H1 (cell line): ENCODE measurements at regions not wholly inside any gene's neighbourhood (a gene's known extent, or its start where the extent isn't known, plus 50 kb on each side); places are given as distances from the start of the nearest gene placed in this dataset.

ENCODE experiments used
- CTCF ChIA-PET: fragments of 300-600 bp; sonication (Branson Sonifier 250); formaldehyde crosslinking; loops from one replicate; lab custom pipeline; 2021; ENCODE audit not compliant: partially characterized antibody; lab: Charles Lee
- POLR2A ChIA-PET: fragments of 300-600 bp; sonication (Branson Sonifier 250); formaldehyde crosslinking; loops from one replicate; lab custom pipeline; 2021; ENCODE audit warnings: inconsistent platforms; ENCODE audit not compliant: partially characterized antibody; lab: Charles Lee
- DNase-seq, 2 experiments: peaks; one replicate each; pipeline versions ENCODE4 v3.0.0 to v3.0.0-alpha.2; 2010 to 2022; ENCODE audit warnings: low spot score in 2 of 2, low read depth in 1 of 2, mixed read lengths in 1 of 2
- FAIRE-seq: peaks from 2 replicates; lab custom pipeline; 2011; peaks lifted over from hg19 to GRCh38; lab: Jason Lieb, UNC
- H2AFZ ChIP-seq: 2 replicates; pipeline ENCODE4 v1.8.1; 2012; ENCODE audit warnings: low read length, inconsistent platforms
- H2AK5ac ChIP-seq: 2 replicates; pipeline ENCODE4 v1.6.1; 2013; ENCODE audit warnings: low read depth, low read length
- H2BK120ac ChIP-seq: replicated peaks from 2 replicates; pipeline ENCODE3; 2013; ENCODE audit warnings: low read depth, low read length, inconsistent platforms
- H2BK12ac ChIP-seq: 2 replicates; pipeline ENCODE4 v1.6.1; 2013; ENCODE audit warnings: low read depth, low read length
- H2BK15ac ChIP-seq: 2 replicates; pipeline ENCODE4 v1.6.1; 2013; ENCODE audit warnings: low read length
- H2BK20ac ChIP-seq: 2 replicates; pipeline ENCODE4 v1.6.1; 2013; ENCODE audit warnings: low read length
- H2BK5ac ChIP-seq: 2 replicates; pipeline ENCODE4 v1.6.1; 2013; ENCODE audit warnings: low read depth, low read length
- H3K14ac ChIP-seq: 2 replicates; pipeline ENCODE4 v1.6.1; 2013; ENCODE audit warnings: inconsistent platforms; ENCODE audit not compliant: insufficient read length
- H3K18ac ChIP-seq: 2 replicates; pipeline ENCODE4 v1.6.1; 2013; ENCODE audit warnings: low read length; ENCODE audit errors: extremely low read depth
- H3K23ac ChIP-seq: 2 replicates; pipeline ENCODE4 v1.6.1; 2013; ENCODE audit warnings: inconsistent platforms; ENCODE audit not compliant: insufficient read length
- H3K23me2 ChIP-seq: 2 replicates; pipeline ENCODE4 v1.6.1; 2013; ENCODE audit warnings: low read depth, low read length
- H3K27ac ChIP-seq: 2 replicates; pipeline ENCODE4 v1.6.1; 2011; ENCODE audit warnings: low read depth, low read length, inconsistent platforms
- H3K27me3 ChIP-seq, 4 experiments: replicated peaks in 1 of 4; 1 replicate in 1 of 4; 2 replicates in 3 of 4; pipeline versions ENCODE4 v1.6.1 to v1.8.1; 2011 to 2013; ENCODE audit warnings: low read length in 3 of 4, mild to moderate bottlenecking in 3 of 4, inconsistent platforms in 2 of 4, mixed read lengths in 2 of 4, moderate library complexity in 1 of 4; ENCODE audit not compliant: control insufficient read depth in 3 of 4, insufficient read depth in 3 of 4; ENCODE audit errors: extremely low read depth in 1 of 4
- H3K36me3 ChIP-seq, 4 experiments: 2 replicates each; pipeline versions ENCODE4 v1.6.1 to v1.8.1; 2011 to 2013; ENCODE audit warnings: mild to moderate bottlenecking in 4 of 4, low read length in 3 of 4, moderate library complexity in 2 of 4, control low read depth in 1 of 4, inconsistent platforms in 1 of 4; ENCODE audit not compliant: insufficient read depth in 4 of 4, control insufficient read depth in 2 of 4
- H3K4ac ChIP-seq: replicated peaks from 2 replicates; pipeline ENCODE3; 2013; ENCODE audit warnings: low read length, low read depth, mixed read lengths, inconsistent platforms; ENCODE audit not compliant: insufficient read length
- H3K4me1 ChIP-seq, 4 experiments: replicated peaks in 1 of 4; 1 replicate in 1 of 4; 2 replicates in 3 of 4; pipeline versions ENCODE4 v1.6.1 to v1.8.1; 2011 to 2013; ENCODE audit warnings: low read length in 3 of 4, inconsistent platforms in 2 of 4, mixed read lengths in 1 of 4; ENCODE audit not compliant: insufficient read depth in 4 of 4, control insufficient read depth in 3 of 4
- H3K4me2 ChIP-seq, 2 experiments: 2 replicates each; pipeline versions ENCODE4 v1.6.1 to v1.8.1; 2011 to 2013; ENCODE audit warnings: low read depth in 2 of 2, low read length in 2 of 2, control low read depth in 1 of 2, inconsistent platforms in 1 of 2, mild to moderate bottlenecking in 1 of 2; ENCODE audit not compliant: insufficient read depth in 1 of 2
- H3K4me3 ChIP-seq, 4 experiments: fragments of 200-600, 300-600 bp in 1 of 4; sonication (generic), shearing (Covaris generic), sonication (Bioruptor Twin) in 1 of 4; 2 replicates each; pipeline versions ENCODE4 v1.5.1 to v1.8.1; 2011 to 2016; ENCODE audit warnings: low read length in 4 of 4, low read depth in 3 of 4, control low read depth in 2 of 4, inconsistent platforms in 2 of 4, mild to moderate bottlenecking in 2 of 4, mixed read lengths in 1 of 4, moderate library complexity in 1 of 4; ENCODE audit not compliant: insufficient read depth in 2 of 4; ENCODE audit errors: extremely low read depth in 1 of 4
- H3K56ac ChIP-seq: replicated peaks from 2 replicates; pipeline ENCODE3; 2013; ENCODE audit warnings: low read depth, mild to moderate bottlenecking, mixed read lengths, low read length, inconsistent platforms; ENCODE audit not compliant: insufficient read length
- H3K79me1 ChIP-seq: 2 replicates; pipeline ENCODE4 v1.6.1; 2013; ENCODE audit warnings: low read depth, low read length, control low read depth
- H3K79me2 ChIP-seq, 2 experiments: 2 replicates each; pipeline versions ENCODE4 v1.6.1 to v1.8.1; 2012 to 2013; ENCODE audit warnings: low read length in 2 of 2, mild to moderate bottlenecking in 2 of 2, inconsistent platforms in 1 of 2; ENCODE audit not compliant: insufficient read depth in 2 of 2, control insufficient read depth in 1 of 2
- H3K9ac ChIP-seq, 4 experiments: replicated peaks in 1 of 4; 1 replicate in 1 of 4; 2 replicates in 3 of 4; pipeline versions ENCODE4 v1.6.1 to v1.8.1; 2011 to 2013; ENCODE audit warnings: low read depth in 3 of 4, low read length in 3 of 4, control low read depth in 2 of 4, mild to moderate bottlenecking in 2 of 4, moderate library complexity in 2 of 4, inconsistent platforms in 1 of 4; ENCODE audit errors: extremely low read depth in 1 of 4
- H3K9me3 ChIP-seq, 2 experiments: 2 replicates each; pipeline versions ENCODE4 v1.6.1 to v1.8.1; 2012 to 2013; ENCODE audit warnings: mild to moderate bottlenecking in 2 of 2, moderate library complexity in 2 of 2, control low read depth in 1 of 2, inconsistent platforms in 1 of 2, low read depth in 1 of 2, low read length in 1 of 2, mixed read lengths in 1 of 2; ENCODE audit not compliant: insufficient read depth in 2 of 2
- H4K20me1 ChIP-seq, 2 experiments: replicated peaks in 1 of 2; 2 replicates each; pipeline versions ENCODE3 to v1.8.1; 2011 to 2013; ENCODE audit warnings: inconsistent platforms in 2 of 2, low read length in 2 of 2, mild to moderate bottlenecking in 1 of 2; ENCODE audit not compliant: insufficient read depth in 2 of 2, control insufficient read depth in 1 of 2
- H4K5ac ChIP-seq: 2 replicates; pipeline ENCODE4 v1.6.1; 2013; ENCODE audit warnings: low read length, low read depth, mixed read lengths, inconsistent platforms; ENCODE audit not compliant: insufficient read length
- H4K8ac ChIP-seq: 2 replicates; pipeline ENCODE4 v1.8.0; 2013; ENCODE audit warnings: mild to moderate bottlenecking, moderate library complexity, low read length, inconsistent platforms; ENCODE audit not compliant: insufficient read depth; ENCODE audit errors: extremely low read depth
- H4K91ac ChIP-seq: replicated peaks from 2 replicates; pipeline ENCODE3; 2013; ENCODE audit warnings: low read length, mixed read lengths, inconsistent platforms; ENCODE audit not compliant: insufficient read length
- ASH2L ChIP-seq: fragments of 200-600, 300-600 bp; sonication (generic); IDR thresholded peaks from one replicate; pipeline ENCODE4 v1.7.1; 2017; ENCODE audit warnings: low read length
- CBX5 ChIP-seq: fragments of 300-800, 300-1000 bp; sonication (generic); IDR thresholded peaks from 2 replicates; pipeline ENCODE4 v1.7.1; 2016; ENCODE audit warnings: antibody characterized with exemption, low read length, low read depth
- CBX8 ChIP-seq: fragments of 300-800, 300-1000 bp; sonication (generic); IDR thresholded peaks from 2 replicates; pipeline ENCODE4 v1.7.1; 2016; ENCODE audit warnings: low read depth, low read length, borderline replicate concordance
- CREB1 ChIP-seq: IDR thresholded peaks from 2 replicates; pipeline ENCODE4 v1.6.1; 2012; ENCODE audit warnings: inconsistent platforms
- EZH2 ChIP-seq: fragments of 200-600 bp; sonication (generic); IDR thresholded peaks from 2 replicates; pipeline ENCODE4 v1.7.1; 2012; ENCODE audit warnings: low read depth, mild to moderate bottlenecking, moderate library complexity, low read length, inconsistent platforms; ENCODE audit not compliant: severe bottlenecking
- HDAC6 ChIP-seq: IDR thresholded peaks from one replicate; pipeline ENCODE4 v1.7.1; 2012; ENCODE audit warnings: low read depth, mild to moderate bottlenecking, inconsistent platforms, low read length, moderate library complexity
- KDM4A ChIP-seq: IDR thresholded peaks from one replicate; pipeline ENCODE4 v1.7.1; 2012; ENCODE audit warnings: low read depth, mild to moderate bottlenecking, moderate library complexity, low read length, inconsistent platforms; ENCODE audit not compliant: severe bottlenecking
- MAFK ChIP-seq: IDR thresholded peaks from 2 replicates; pipeline ENCODE4 v1.6.1; 2012; ENCODE audit warnings: low read depth, mild to moderate bottlenecking, improper control_type of control experiment, low read length
- POLR2A ChIP-seq, 2 experiments: IDR thresholded peaks; 1 replicate in 1 of 2; 2 replicates in 1 of 2; pipeline ENCODE4 v1.6.1; 2011; ENCODE audit warnings: low read depth in 2 of 2, low read length in 2 of 2, mild to moderate bottlenecking in 2 of 2; ENCODE audit errors: control extremely low read depth in 1 of 2
- RAD21 ChIP-seq, 2 experiments: IDR thresholded peaks in 1 of 2; conservative IDR thresholded peaks in 1 of 2; 2 replicates each; pipeline ENCODE4 v1.6.1; 2011; ENCODE audit warnings: low read depth in 2 of 2, low read length in 2 of 2, improper control_type of control experiment in 1 of 2, inconsistent platforms in 1 of 2, mild to moderate bottlenecking in 1 of 2, moderate library complexity in 1 of 2
- SIRT6 ChIP-seq: IDR thresholded peaks from one replicate; pipeline ENCODE4 v1.7.1; 2012; ENCODE audit warnings: low read length, inconsistent platforms
- SP1 ChIP-seq: IDR thresholded peaks from 2 replicates; pipeline ENCODE4 v1.6.1; 2011; ENCODE audit warnings: low read depth, low read length
- WGBS, 2 experiments: shearing (Covaris generic) in 1 of 2; methylation state at CpG; one replicate each; pipeline versions ENCODE4 v1.1.6 to v1.1.7; 2013 to 2015; ENCODE audit warnings: low lambda C conversion rate in 2 of 2, mixed read lengths in 2 of 2, inconsistent platforms in 1 of 2, low coverage in 1 of 2, missing lambda C conversion rate in 1 of 2; ENCODE audit not compliant: insufficient replicate concordance in 2 of 2, insufficient coverage in 1 of 2, insufficient read length in 1 of 2; ENCODE audit errors: extremely low coverage in 1 of 2, missing lambda C conversion rate in 1 of 2; 5-methylcytosine and 5-hydroxymethylcytosine counted together
- TF ChIP-seq, protein P1 (sequence below): IDR thresholded peaks from 2 replicates; pipeline ENCODE4 v1.6.1; 2012; ENCODE audit warnings: inconsistent platforms

GRCh38 chr5:167794121-167794520 lies 497.3 kb upstream of the WWC1 start:
- no peaks in the 10 kb centered on the region for H3K79me1 ChIP-seq
- no peak for DNase-seq
- H3K4ac ChIP-seq = no peak overlapping the region
- H2BK15ac ChIP-seq = no peak overlapping the region
- ChIA-PET POLR2A (interaction anchor here (1.7 kb wide), 1 partner anchor 10 kb away, joined by 3 read pairs; no protein-coding TSS in a partner anchor), CTCF (interaction anchor here (1.1 kb wide), 1 partner anchor 22 kb away, joined by 3 read pairs; no protein-coding TSS in a partner anchor)
- no peak overlapping the region for H4K91ac ChIP-seq
- no peak overlapping the region for H4K8ac ChIP-seq
- H2AK5ac ChIP-seq = no peak overlapping the region
- no peak overlapping the region for H3K14ac ChIP-seq
- H3K18ac ChIP-seq = no peak overlapping the region
- no peak overlapping the region for H3K9ac ChIP-seq
- H3K4me1 ChIP-seq = peaks cover 4 to 12% (median 7%) of the 10 kb centered on the region in 4 experiments; a peak in 6 of 7 replicates
- H2AFZ ChIP-seq = no peak overlapping the region
- H3K4me3 ChIP-seq = no peak overlapping the region
- no peak overlapping the region for H2BK12ac ChIP-seq
- H4K20me1 ChIP-seq = no peaks in the 10 kb centered on the region
- H3K79me2 ChIP-seq = no peaks in the 10 kb centered on the region
- H3K27me3 ChIP-seq = no peaks in the 10 kb centered on the region; a peak in 1 of 7 replicates
- H2BK5ac ChIP-seq = no peak overlapping the region
- no peak overlapping the region for H3K56ac ChIP-seq
- H2BK20ac ChIP-seq = no peak overlapping the region
- no peak overlapping the region for H3K27ac ChIP-seq
- no peak overlapping the region for H3K23ac ChIP-seq
- WGBS, 2 experiments = 89% methylated on average over 4 of the region's 4 CpGs; no CpG with 5 or more reads in 1 of the 2 experiments
- no peaks in the 10 kb centered on the region for H3K36me3 ChIP-seq
- H3K9me3 ChIP-seq = no peaks in the 10 kb centered on the region
- FAIRE-seq = no peak
- no peak overlapping the region for H2BK120ac ChIP-seq
- H3K4me2 ChIP-seq = no peak overlapping the region
- H4K5ac ChIP-seq = no peak overlapping the region
- no peaks in the 10 kb centered on the region; the same call in 1 of the 2 replicates for H3K23me2 ChIP-seq
- TF ChIP-seq, protein P1, sequence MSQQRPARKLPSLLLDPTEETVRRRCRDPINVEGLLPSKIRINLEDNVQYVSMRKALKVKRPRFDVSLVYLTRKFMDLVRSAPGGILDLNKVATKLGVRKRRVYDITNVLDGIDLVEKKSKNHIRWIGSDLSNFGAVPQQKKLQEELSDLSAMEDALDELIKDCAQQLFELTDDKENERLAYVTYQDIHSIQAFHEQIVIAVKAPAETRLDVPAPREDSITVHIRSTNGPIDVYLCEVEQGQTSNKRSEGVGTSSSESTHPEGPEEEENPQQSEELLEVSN = no peak
- TF ChIP-seq ASH2L (no peak), MAFK (no peak), POLR2A (IDR thresholded peaks at IDR 0.05; ENCODE audit: control extremely low read depth in 1 of 2, low read depth in 2 of 2, low read length in 2 of 2) (no peak), CREB1 (no peak), CBX8 (no peak), SP1 (no peak), HDAC6 (no peak), RAD21 (IDR thresholded peaks at IDR 0.05 in 1 of 2, conservative IDR thresholded peaks at IDR 0.05 in 1 of 2; ENCODE audit: low read depth in 2 of 2, low read length in 2 of 2) (no peak), KDM4A (no peak), SIRT6 (no peak), CBX5 (no peak), EZH2 (no peak)
